ENCODE measurements at regions not wholly inside any gene's neighbourhood (a gene's known extent, or its start where the extent isn't known, plus 50 kb on each side); places are given as distances from the start of the nearest gene placed in this dataset.
"Not testable (repeated sequence)": the region's sequence is repeated elsewhere in the genome, so short reads cannot be mapped to it uniquely, and the experiment has no call there.

GRCh38 chr10:37067576-37067975, 57.8 kb upstream of the ANKRD30A start:
- DNase-seq: no peak

- DNase-seq: not testable (repeated sequence)
Observed at GRCh38 chr10:37062296-37062695, 63.1 kb upstream of the ANKRD30A start.

GRCh38 chr10:37057261-37057660, 68.1 kb upstream of the ANKRD30A start:
- no peak for DNase-seq

GRCh38 chr10:37053476-37053875, 71.9 kb upstream of the ANKRD30A start:
- no peak for DNase-seq

- not testable (repeated sequence) for DNase-seq
Observed at GRCh38 chr10:37049982-37050381, 75.4 kb upstream of the ANKRD30A start.

- not testable (repeated sequence) for DNase-seq
Observed at GRCh38 chr10:37044319-37044718, 81.1 kb upstream of the ANKRD30A start.

- DNase-seq: no peak
Observed at GRCh38 chr10:37035853-37036252, 89.5 kb upstream of the ANKRD30A start.

- DNase-seq: no peak
Observed at GRCh38 chr10:37015498-37015897, 109.9 kb upstream of the ANKRD30A start.

- DNase-seq: no peak
Observed at GRCh38 chr10:37010741-37011140, 114.7 kb upstream of the ANKRD30A start.

GRCh38 chr10:37008276-37008675, 117.1 kb upstream of the ANKRD30A start:
- DNase-seq: not testable (repeated sequence)

GRCh38 chr10:37003126-37003525, 122.3 kb upstream of the ANKRD30A start:
- DNase-seq: no peak

GRCh38 chr10:36995806-36996205, 129.6 kb upstream of the ANKRD30A start:
- DNase-seq: not testable (repeated sequence)

- no peak for DNase-seq
Observed at GRCh38 chr10:36994886-36995285, 130.5 kb upstream of the ANKRD30A start.

GRCh38 chr10:36989233-36989632, 136.2 kb upstream of the ANKRD30A start:
- DNase-seq: no peak

- DNase-seq: no peak
Observed at GRCh38 chr10:36946598-36946997, 178.8 kb upstream of the ANKRD30A start.

- DNase-seq: no peak
Observed at GRCh38 chr10:36943544-36943943, 181.9 kb upstream of the ANKRD30A start.

GRCh38 chr10:36942616-36943015, 182.8 kb upstream of the ANKRD30A start:
- DNase-seq: no peak

- no peak for DNase-seq
Observed at GRCh38 chr10:36903040-36903439, 222.4 kb upstream of the ANKRD30A start.

GRCh38 chr10:36899652-36900051, 225.7 kb upstream of the ANKRD30A start:
- no peak for DNase-seq

- peak; percentile 9 for DNase-seq
Observed at GRCh38 chr10:36888925-36889573, 236.3 kb upstream of the ANKRD30A start.

- no peak for DNase-seq
Observed at GRCh38 chr10:36886303-36886891, 239.0 kb upstream of the ANKRD30A start.

GRCh38 chr10:36885746-36886145, 239.7 kb upstream of the ANKRD30A start:
- no peak for DNase-seq

GRCh38 chr10:36882781-36883180, 242.6 kb upstream of the ANKRD30A start:
- DNase-seq: no peak

- no peak for DNase-seq
Observed at GRCh38 chr10:36880898-36881297, 244.5 kb upstream of the ANKRD30A start.

All from NCI-H2171 (cell line).